H1 (cell line): ENCODE measurements at regions not wholly inside any gene's neighbourhood (a gene's known extent, or its start where the extent isn't known, plus 50 kb on each side); places are given as distances from the start of the nearest gene placed in this dataset.
A peak's percentile ranks its signal among the peaks of the same experiment; 100 is the strongest.

Experiments
- CTCF ChIA-PET: fragments of 300-600 bp; sonication (Branson Sonifier 250); formaldehyde crosslinking; loops from one replicate; lab custom pipeline; 2021; ENCODE audit not compliant: partially characterized antibody; lab: Charles Lee
- POLR2A ChIA-PET: fragments of 300-600 bp; sonication (Branson Sonifier 250); formaldehyde crosslinking; loops from one replicate; lab custom pipeline; 2021; ENCODE audit warnings: inconsistent platforms; ENCODE audit not compliant: partially characterized antibody; lab: Charles Lee
- DNase-seq, 2 experiments: peaks; one replicate each; pipeline versions ENCODE4 v3.0.0 to v3.0.0-alpha.2; 2010 to 2022; ENCODE audit warnings: low spot score in 2 of 2, low read depth in 1 of 2, mixed read lengths in 1 of 2
- FAIRE-seq: peaks from 2 replicates; lab custom pipeline; 2011; peaks lifted over from hg19 to GRCh38; lab: Jason Lieb, UNC
- H2AFZ ChIP-seq: 2 replicates; pipeline ENCODE4 v1.8.1; 2012; ENCODE audit warnings: low read length, inconsistent platforms
- H2AK5ac ChIP-seq: 2 replicates; pipeline ENCODE4 v1.6.1; 2013; ENCODE audit warnings: low read depth, low read length
- H2BK120ac ChIP-seq: replicated peaks from 2 replicates; pipeline ENCODE3; 2013; ENCODE audit warnings: low read depth, low read length, inconsistent platforms
- H2BK12ac ChIP-seq: 2 replicates; pipeline ENCODE4 v1.6.1; 2013; ENCODE audit warnings: low read depth, low read length
- H2BK15ac ChIP-seq: 2 replicates; pipeline ENCODE4 v1.6.1; 2013; ENCODE audit warnings: low read length
- H2BK20ac ChIP-seq: 2 replicates; pipeline ENCODE4 v1.6.1; 2013; ENCODE audit warnings: low read length
- H2BK5ac ChIP-seq: 2 replicates; pipeline ENCODE4 v1.6.1; 2013; ENCODE audit warnings: low read depth, low read length
- H3K14ac ChIP-seq: 2 replicates; pipeline ENCODE4 v1.6.1; 2013; ENCODE audit warnings: inconsistent platforms; ENCODE audit not compliant: insufficient read length
- H3K18ac ChIP-seq: 2 replicates; pipeline ENCODE4 v1.6.1; 2013; ENCODE audit warnings: low read length; ENCODE audit errors: extremely low read depth
- H3K23ac ChIP-seq: 2 replicates; pipeline ENCODE4 v1.6.1; 2013; ENCODE audit warnings: inconsistent platforms; ENCODE audit not compliant: insufficient read length
- H3K23me2 ChIP-seq: 2 replicates; pipeline ENCODE4 v1.6.1; 2013; ENCODE audit warnings: low read depth, low read length
- H3K27ac ChIP-seq: 2 replicates; pipeline ENCODE4 v1.6.1; 2011; ENCODE audit warnings: low read depth, low read length, inconsistent platforms
- H3K27me3 ChIP-seq, 4 experiments: replicated peaks in 1 of 4; 1 replicate in 1 of 4; 2 replicates in 3 of 4; pipeline versions ENCODE4 v1.6.1 to v1.8.1; 2011 to 2013; ENCODE audit warnings: low read length in 3 of 4, mild to moderate bottlenecking in 3 of 4, inconsistent platforms in 2 of 4, mixed read lengths in 2 of 4, moderate library complexity in 1 of 4; ENCODE audit not compliant: control insufficient read depth in 3 of 4, insufficient read depth in 3 of 4; ENCODE audit errors: extremely low read depth in 1 of 4
- H3K36me3 ChIP-seq, 4 experiments: 2 replicates each; pipeline versions ENCODE4 v1.6.1 to v1.8.1; 2011 to 2013; ENCODE audit warnings: mild to moderate bottlenecking in 4 of 4, low read length in 3 of 4, moderate library complexity in 2 of 4, control low read depth in 1 of 4, inconsistent platforms in 1 of 4; ENCODE audit not compliant: insufficient read depth in 4 of 4, control insufficient read depth in 2 of 4
- H3K4ac ChIP-seq: replicated peaks from 2 replicates; pipeline ENCODE3; 2013; ENCODE audit warnings: low read length, low read depth, mixed read lengths, inconsistent platforms; ENCODE audit not compliant: insufficient read length
- H3K4me1 ChIP-seq, 4 experiments: replicated peaks in 1 of 4; 1 replicate in 1 of 4; 2 replicates in 3 of 4; pipeline versions ENCODE4 v1.6.1 to v1.8.1; 2011 to 2013; ENCODE audit warnings: low read length in 3 of 4, inconsistent platforms in 2 of 4, mixed read lengths in 1 of 4; ENCODE audit not compliant: insufficient read depth in 4 of 4, control insufficient read depth in 3 of 4
- H3K4me2 ChIP-seq, 2 experiments: 2 replicates each; pipeline versions ENCODE4 v1.6.1 to v1.8.1; 2011 to 2013; ENCODE audit warnings: low read depth in 2 of 2, low read length in 2 of 2, control low read depth in 1 of 2, inconsistent platforms in 1 of 2, mild to moderate bottlenecking in 1 of 2; ENCODE audit not compliant: insufficient read depth in 1 of 2
- H3K4me3 ChIP-seq, 4 experiments: fragments of 200-600, 300-600 bp in 1 of 4; sonication (generic), shearing (Covaris generic), sonication (Bioruptor Twin) in 1 of 4; 2 replicates each; pipeline versions ENCODE4 v1.5.1 to v1.8.1; 2011 to 2016; ENCODE audit warnings: low read length in 4 of 4, low read depth in 3 of 4, control low read depth in 2 of 4, inconsistent platforms in 2 of 4, mild to moderate bottlenecking in 2 of 4, mixed read lengths in 1 of 4, moderate library complexity in 1 of 4; ENCODE audit not compliant: insufficient read depth in 2 of 4; ENCODE audit errors: extremely low read depth in 1 of 4
- H3K56ac ChIP-seq: replicated peaks from 2 replicates; pipeline ENCODE3; 2013; ENCODE audit warnings: low read depth, mild to moderate bottlenecking, mixed read lengths, low read length, inconsistent platforms; ENCODE audit not compliant: insufficient read length
- H3K79me1 ChIP-seq: 2 replicates; pipeline ENCODE4 v1.6.1; 2013; ENCODE audit warnings: low read depth, low read length, control low read depth
- H3K79me2 ChIP-seq, 2 experiments: 2 replicates each; pipeline versions ENCODE4 v1.6.1 to v1.8.1; 2012 to 2013; ENCODE audit warnings: low read length in 2 of 2, mild to moderate bottlenecking in 2 of 2, inconsistent platforms in 1 of 2; ENCODE audit not compliant: insufficient read depth in 2 of 2, control insufficient read depth in 1 of 2
- H3K9ac ChIP-seq, 4 experiments: replicated peaks in 1 of 4; 1 replicate in 1 of 4; 2 replicates in 3 of 4; pipeline versions ENCODE4 v1.6.1 to v1.8.1; 2011 to 2013; ENCODE audit warnings: low read depth in 3 of 4, low read length in 3 of 4, control low read depth in 2 of 4, mild to moderate bottlenecking in 2 of 4, moderate library complexity in 2 of 4, inconsistent platforms in 1 of 4; ENCODE audit errors: extremely low read depth in 1 of 4
- H3K9me3 ChIP-seq, 2 experiments: 2 replicates each; pipeline versions ENCODE4 v1.6.1 to v1.8.1; 2012 to 2013; ENCODE audit warnings: mild to moderate bottlenecking in 2 of 2, moderate library complexity in 2 of 2, control low read depth in 1 of 2, inconsistent platforms in 1 of 2, low read depth in 1 of 2, low read length in 1 of 2, mixed read lengths in 1 of 2; ENCODE audit not compliant: insufficient read depth in 2 of 2
- H4K20me1 ChIP-seq, 2 experiments: replicated peaks in 1 of 2; 2 replicates each; pipeline versions ENCODE3 to v1.8.1; 2011 to 2013; ENCODE audit warnings: inconsistent platforms in 2 of 2, low read length in 2 of 2, mild to moderate bottlenecking in 1 of 2; ENCODE audit not compliant: insufficient read depth in 2 of 2, control insufficient read depth in 1 of 2
- H4K5ac ChIP-seq: 2 replicates; pipeline ENCODE4 v1.6.1; 2013; ENCODE audit warnings: low read length, low read depth, mixed read lengths, inconsistent platforms; ENCODE audit not compliant: insufficient read length
- H4K8ac ChIP-seq: 2 replicates; pipeline ENCODE4 v1.8.0; 2013; ENCODE audit warnings: mild to moderate bottlenecking, moderate library complexity, low read length, inconsistent platforms; ENCODE audit not compliant: insufficient read depth; ENCODE audit errors: extremely low read depth
- H4K91ac ChIP-seq: replicated peaks from 2 replicates; pipeline ENCODE3; 2013; ENCODE audit warnings: low read length, mixed read lengths, inconsistent platforms; ENCODE audit not compliant: insufficient read length
- ATF2 ChIP-seq: IDR thresholded peaks from 2 replicates; pipeline ENCODE4 v1.6.1; 2012; ENCODE audit warnings: low read length, inconsistent platforms
- BCL11A ChIP-seq, 2 experiments: IDR thresholded peaks; one replicate each; pipeline ENCODE4 v1.6.1; 2011; ENCODE audit warnings: low read depth in 2 of 2, low read length in 2 of 2, mild to moderate bottlenecking in 2 of 2
- BRCA1 ChIP-seq: IDR thresholded peaks from 2 replicates; pipeline ENCODE4 v1.6.1; 2012; ENCODE audit warnings: low read depth, low read length, improper control_type of control experiment
- CHD1 ChIP-seq: IDR thresholded peaks from 2 replicates; pipeline ENCODE4 v1.6.1; 2012; ENCODE audit warnings: low read depth, low read length, improper control_type of control experiment
- CREB1 ChIP-seq: IDR thresholded peaks from 2 replicates; pipeline ENCODE4 v1.6.1; 2012; ENCODE audit warnings: inconsistent platforms
- EGR1 ChIP-seq: IDR thresholded peaks from 2 replicates; pipeline ENCODE4 v1.6.1; 2011; ENCODE audit warnings: low read depth, low read length, borderline replicate concordance
- POLR2AphosphoS5 ChIP-seq: IDR thresholded peaks from 2 replicates; pipeline ENCODE4 v1.6.1; 2011; ENCODE audit warnings: low read depth, low read length
- POU5F1 ChIP-seq: IDR thresholded peaks from 2 replicates; pipeline ENCODE4 v1.6.1; 2011; ENCODE audit warnings: low read depth, mild to moderate bottlenecking, low read length, moderate library complexity
- RBBP5 ChIP-seq: IDR thresholded peaks from 2 replicates; pipeline ENCODE4 v1.7.1; 2012; ENCODE audit warnings: low read depth, mild to moderate bottlenecking, inconsistent platforms, low read length, moderate library complexity, borderline replicate concordance
- SP2 ChIP-seq: IDR thresholded peaks from 2 replicates; pipeline ENCODE4 v1.6.1; 2012; ENCODE audit warnings: mild to moderate bottlenecking, low read length, inconsistent platforms
- TCF12 ChIP-seq: IDR thresholded peaks from 2 replicates; pipeline ENCODE4 v1.6.1; 2011; ENCODE audit warnings: low read depth, mild to moderate bottlenecking, low read length
- YY1 ChIP-seq: IDR thresholded peaks from 2 replicates; pipeline ENCODE4 v1.6.1; 2011; ENCODE audit warnings: low read depth, mild to moderate bottlenecking, low read length
- WGBS, 2 experiments: shearing (Covaris generic) in 1 of 2; methylation state at CpG; one replicate each; pipeline versions ENCODE4 v1.1.6 to v1.1.7; 2013 to 2015; ENCODE audit warnings: low lambda C conversion rate in 2 of 2, mixed read lengths in 2 of 2, inconsistent platforms in 1 of 2, low coverage in 1 of 2, missing lambda C conversion rate in 1 of 2; ENCODE audit not compliant: insufficient replicate concordance in 2 of 2, insufficient coverage in 1 of 2, insufficient read length in 1 of 2; ENCODE audit errors: extremely low coverage in 1 of 2, missing lambda C conversion rate in 1 of 2; 5-methylcytosine and 5-hydroxymethylcytosine counted together
- TF ChIP-seq, protein P1 (sequence below): IDR thresholded peaks from 2 replicates; pipeline ENCODE4 v1.6.1; 2011; ENCODE audit warnings: low read depth, mild to moderate bottlenecking, low read length; ENCODE audit not compliant: insufficient read depth

GRCh38 chr1:234661317-234661928, 51.4 kb upstream of the IRF2BP2 start:
- no peak overlapping the region for H3K23ac ChIP-seq
- H2BK15ac ChIP-seq, result no peak overlapping the region
- H3K23me2 ChIP-seq, result peaks cover 3% of the 10 kb centered on the region; the same call in 1 of the 2 replicates
- H2BK20ac ChIP-seq, result no peak overlapping the region
- H3K56ac ChIP-seq, result no peak overlapping the region
- DNase-seq (no peak), FAIRE-seq (no peak)
- H4K8ac ChIP-seq, result no peak overlapping the region
- CTCF ChIA-PET, result no interaction called here
- WGBS, 2 experiments, result 92% methylated on average over 11 of the region's 11 CpGs; no CpG with 5 or more reads in 1 of the 2 experiments
- no peaks in the 10 kb centered on the region for H3K79me2 ChIP-seq
- no peak overlapping the region for H2BK120ac ChIP-seq
- H3K36me3 ChIP-seq, result no peaks in the 10 kb centered on the region
- no peak overlapping the region; the same call in 1 of the 2 replicates for H3K27ac ChIP-seq
- no peak overlapping the region for H3K4me2 ChIP-seq
- H2AK5ac ChIP-seq, result no peak overlapping the region
- no peak overlapping the region for H4K91ac ChIP-seq
- no peak overlapping the region for H3K14ac ChIP-seq
- H4K5ac ChIP-seq, result no peak overlapping the region
- H3K9ac ChIP-seq, result no peak overlapping the region
- POLR2A ChIA-PET, result no interaction called here
- H3K4ac ChIP-seq, result no peak overlapping the region
- H2AFZ ChIP-seq, result no peak overlapping the region
- H3K27me3 ChIP-seq, result no peaks in the 10 kb centered on the region
- 0 out of 2 replicates have a peak overlapping the region, but pooled peaks have one; percentile 60 for H2BK12ac ChIP-seq
- no peaks in the 10 kb centered on the region for H4K20me1 ChIP-seq
- no peak overlapping the region for H3K4me3 ChIP-seq
- H3K9me3 ChIP-seq, result no peaks in the 10 kb centered on the region
- H2BK5ac ChIP-seq, result no peak overlapping the region
- H3K4me1 ChIP-seq, result peaks cover 0 to 14% (median 6%) of the 10 kb centered on the region in 4 experiments; a peak in 5 of 7 replicates
- no peak overlapping the region for H3K18ac ChIP-seq
- H3K79me1 ChIP-seq, result no peaks in the 10 kb centered on the region
- TF ChIP-seq CREB1 (no peak), POLR2AphosphoS5 (no peak), YY1 (no peak), BRCA1 (no peak), SP2 (no peak), BCL11A (IDR thresholded peaks at IDR 0.05; ENCODE audit: low read depth in 2 of 2, low read length in 2 of 2) (no peak), RBBP5 (no peak), ATF2 (no peak), EGR1 (no peak), CHD1 (no peak), POU5F1 (no peak), TCF12 (no peak)
- TF ChIP-seq, protein P1, sequence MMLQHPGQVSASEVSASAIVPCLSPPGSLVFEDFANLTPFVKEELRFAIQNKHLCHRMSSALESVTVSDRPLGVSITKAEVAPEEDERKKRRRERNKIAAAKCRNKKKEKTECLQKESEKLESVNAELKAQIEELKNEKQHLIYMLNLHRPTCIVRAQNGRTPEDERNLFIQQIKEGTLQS, result no peak
